GM12865 (cell line): ENCODE measurements at regions not wholly inside any gene's neighbourhood (a gene's known extent, or its start where the extent isn't known, plus 50 kb on each side); places are given as distances from the start of the nearest gene placed in this dataset.

Source experiments
- DNase-seq: peaks from one replicate; pipeline ENCODE4 v3.0.0; 2010; ENCODE audit warnings: low read depth
- H3K4me3 ChIP-seq: 2 replicates; pipeline ENCODE4 v1.5.1; 2011; ENCODE audit warnings: mild to moderate bottlenecking, low read depth, low read length, control low read depth
- TF ChIP-seq, protein P1 (sequence below): IDR thresholded peaks from 2 replicates; pipeline ENCODE4 v1.5.1; 2011; ENCODE audit warnings: low read length, control low read depth, low read depth, inconsistent platforms; ENCODE audit not compliant: insufficient read depth; ENCODE audit errors: missing control alignments

GRCh38 chr12:107329569-107330324 is 236.4 kb upstream of the CRY1 start:
- no peak overlapping the region for H3K4me3 ChIP-seq
- no peak for DNase-seq
- TF ChIP-seq, protein P1, sequence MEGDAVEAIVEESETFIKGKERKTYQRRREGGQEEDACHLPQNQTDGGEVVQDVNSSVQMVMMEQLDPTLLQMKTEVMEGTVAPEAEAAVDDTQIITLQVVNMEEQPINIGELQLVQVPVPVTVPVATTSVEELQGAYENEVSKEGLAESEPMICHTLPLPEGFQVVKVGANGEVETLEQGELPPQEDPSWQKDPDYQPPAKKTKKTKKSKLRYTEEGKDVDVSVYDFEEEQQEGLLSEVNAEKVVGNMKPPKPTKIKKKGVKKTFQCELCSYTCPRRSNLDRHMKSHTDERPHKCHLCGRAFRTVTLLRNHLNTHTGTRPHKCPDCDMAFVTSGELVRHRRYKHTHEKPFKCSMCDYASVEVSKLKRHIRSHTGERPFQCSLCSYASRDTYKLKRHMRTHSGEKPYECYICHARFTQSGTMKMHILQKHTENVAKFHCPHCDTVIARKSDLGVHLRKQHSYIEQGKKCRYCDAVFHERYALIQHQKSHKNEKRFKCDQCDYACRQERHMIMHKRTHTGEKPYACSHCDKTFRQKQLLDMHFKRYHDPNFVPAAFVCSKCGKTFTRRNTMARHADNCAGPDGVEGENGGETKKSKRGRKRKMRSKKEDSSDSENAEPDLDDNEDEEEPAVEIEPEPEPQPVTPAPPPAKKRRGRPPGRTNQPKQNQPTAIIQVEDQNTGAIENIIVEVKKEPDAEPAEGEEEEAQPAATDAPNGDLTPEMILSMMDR = no peak

- no peak overlapping the region for H3K4me3 ChIP-seq
- DNase-seq = no peak
- TF ChIP-seq, protein P1 = no peak
Measured at GRCh38 chr12:107330831-107331431, 237.6 kb upstream of the CRY1 start.

DNA sequence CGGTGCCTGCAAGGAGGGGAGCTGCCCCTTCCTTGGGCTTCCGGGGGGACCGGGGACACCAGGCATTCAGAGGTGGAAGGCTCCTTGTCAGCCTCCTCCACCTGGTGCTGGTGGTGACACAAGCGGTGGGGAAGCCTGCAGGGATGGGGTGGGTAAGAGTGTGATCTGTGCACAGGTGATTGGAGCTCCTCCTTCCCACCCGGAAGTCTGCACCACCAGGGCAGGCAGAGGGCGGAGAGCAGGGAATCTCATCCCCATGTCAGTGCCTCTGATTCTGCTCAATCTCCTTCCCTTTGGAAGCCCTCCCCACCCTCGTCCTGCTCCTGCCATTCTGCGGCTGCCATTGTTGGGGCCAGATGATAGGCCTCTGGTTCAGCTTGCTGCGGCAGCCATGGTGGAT is 238.1 kb upstream of the CRY1 start:
- DNase-seq = no peak
- H3K4me3 ChIP-seq = no peak overlapping the region
- TF ChIP-seq, protein P1 = no peak

DNA sequence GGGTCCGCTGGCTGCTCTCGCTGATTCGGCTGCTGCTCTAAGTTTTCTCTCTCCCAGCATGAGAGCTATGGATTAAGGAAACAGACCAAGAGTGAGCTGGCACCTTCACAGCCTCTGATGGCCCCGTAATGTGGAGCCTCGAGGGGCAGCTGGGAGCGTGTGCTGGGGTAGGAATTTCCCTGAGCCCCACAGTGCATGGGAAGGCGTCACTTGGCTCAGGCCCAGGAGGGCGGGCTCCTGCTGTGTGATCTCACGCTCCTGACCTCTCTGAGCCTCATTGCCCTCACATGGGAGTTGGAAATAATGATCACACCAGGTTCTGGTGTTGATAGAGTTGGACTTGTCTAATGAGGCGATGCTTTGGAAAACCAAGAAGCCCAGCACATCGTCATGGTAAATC is 238.6 kb upstream of the CRY1 start:
- TF ChIP-seq, protein P1 = no peak
- no peak for DNase-seq
- no peak overlapping the region for H3K4me3 ChIP-seq

DNA sequence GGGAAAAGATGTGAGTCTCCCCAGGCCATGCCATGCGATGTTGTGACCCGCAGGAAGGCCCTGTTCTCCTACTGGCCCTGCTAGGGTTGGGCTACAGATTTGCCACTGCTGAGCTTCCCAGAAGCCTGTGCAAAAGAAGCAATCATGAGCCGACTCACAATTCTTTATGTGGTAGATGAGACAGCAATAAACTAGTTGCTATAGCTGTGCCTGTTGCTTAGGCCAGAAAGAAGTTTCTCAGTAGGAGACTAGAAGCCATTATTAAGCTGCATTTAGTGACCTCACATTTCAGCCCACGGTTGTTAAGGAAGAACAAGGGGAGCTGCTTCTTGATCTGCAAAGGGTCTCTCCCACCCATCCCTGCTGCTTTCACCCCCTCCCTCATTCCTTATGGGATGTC is 239.4 kb upstream of the CRY1 start:
- H3K4me3 ChIP-seq = no peak overlapping the region
- no peak for DNase-seq
- TF ChIP-seq, protein P1 = no peak

- no peak overlapping the region for H3K4me3 ChIP-seq
- no peak for DNase-seq
- TF ChIP-seq, protein P1 = no peak
Measured at GRCh38 chr12:107335802-107336570, 242.6 kb upstream of the CRY1 start.

GRCh38 chr12:107336695-107337094 is 243.3 kb upstream of the CRY1 start:
- TF ChIP-seq, protein P1 = no peak
- no peak for DNase-seq
- no peak overlapping the region for H3K4me3 ChIP-seq
